ENCODE measurements at regions not wholly inside any gene's neighbourhood (a gene's known extent, or its start where the extent isn't known, plus 50 kb on each side); places are given as distances from the start of the nearest gene placed in this dataset.

DNA sequence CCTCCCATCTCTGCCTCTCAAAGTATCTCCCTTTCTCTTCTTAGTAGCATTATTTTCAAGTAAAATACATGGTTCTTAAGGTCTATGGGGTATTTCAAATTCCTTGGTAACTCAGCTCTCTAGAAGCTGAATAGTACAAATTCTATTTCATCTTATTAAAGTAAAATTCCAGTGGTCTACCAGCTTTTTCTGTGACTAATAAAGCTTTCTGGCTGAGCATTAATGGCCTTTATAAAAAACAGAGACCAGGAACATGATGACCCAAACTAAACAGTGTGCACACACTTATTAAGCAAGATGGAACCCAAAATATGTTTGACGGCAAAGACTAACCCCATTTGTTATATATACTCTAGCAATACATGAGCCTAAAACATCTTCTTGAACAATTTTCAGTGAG is 142.6 kb downstream of the OR2K2 start:
- TF ChIP-seq, protein P1, sequence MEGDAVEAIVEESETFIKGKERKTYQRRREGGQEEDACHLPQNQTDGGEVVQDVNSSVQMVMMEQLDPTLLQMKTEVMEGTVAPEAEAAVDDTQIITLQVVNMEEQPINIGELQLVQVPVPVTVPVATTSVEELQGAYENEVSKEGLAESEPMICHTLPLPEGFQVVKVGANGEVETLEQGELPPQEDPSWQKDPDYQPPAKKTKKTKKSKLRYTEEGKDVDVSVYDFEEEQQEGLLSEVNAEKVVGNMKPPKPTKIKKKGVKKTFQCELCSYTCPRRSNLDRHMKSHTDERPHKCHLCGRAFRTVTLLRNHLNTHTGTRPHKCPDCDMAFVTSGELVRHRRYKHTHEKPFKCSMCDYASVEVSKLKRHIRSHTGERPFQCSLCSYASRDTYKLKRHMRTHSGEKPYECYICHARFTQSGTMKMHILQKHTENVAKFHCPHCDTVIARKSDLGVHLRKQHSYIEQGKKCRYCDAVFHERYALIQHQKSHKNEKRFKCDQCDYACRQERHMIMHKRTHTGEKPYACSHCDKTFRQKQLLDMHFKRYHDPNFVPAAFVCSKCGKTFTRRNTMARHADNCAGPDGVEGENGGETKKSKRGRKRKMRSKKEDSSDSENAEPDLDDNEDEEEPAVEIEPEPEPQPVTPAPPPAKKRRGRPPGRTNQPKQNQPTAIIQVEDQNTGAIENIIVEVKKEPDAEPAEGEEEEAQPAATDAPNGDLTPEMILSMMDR (IDR thresholded peaks at IDR 0.05; ENCODE audit: low read depth, low read length, poor library complexity, severe bottlenecking) = no peak
- TF ChIP-seq EZH2phosphoT487 (IDR thresholded peaks at IDR 0.05; ENCODE audit: borderline replicate concordance, low read length) = no peak
